ENCODE measurements at regions not wholly inside any gene's neighbourhood (a gene's known extent, or its start where the extent isn't known, plus 50 kb on each side); places are given as distances from the start of the nearest gene placed in this dataset.

DNA sequence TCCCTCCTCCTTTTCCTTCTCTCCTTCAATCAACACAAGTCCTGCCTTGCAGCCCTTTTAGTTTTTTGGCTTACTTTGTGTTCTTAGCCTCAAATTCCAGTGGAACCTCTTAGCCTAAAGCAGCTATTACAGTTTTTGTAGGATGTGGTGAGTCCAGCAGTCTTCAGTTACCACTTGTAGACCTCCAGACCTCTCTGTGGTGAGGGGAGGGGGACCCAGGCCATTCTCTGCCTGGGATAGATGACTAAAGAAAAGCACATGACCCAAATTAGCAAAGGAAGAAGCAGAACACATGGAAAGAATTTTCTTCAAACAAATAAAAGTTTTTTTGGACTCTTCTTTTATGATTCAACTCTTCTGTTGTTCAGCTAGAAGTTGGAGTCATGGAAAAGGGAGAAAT, 246.5 kb downstream of the HAO1 start:
- DNase-seq = no peak

DNA sequence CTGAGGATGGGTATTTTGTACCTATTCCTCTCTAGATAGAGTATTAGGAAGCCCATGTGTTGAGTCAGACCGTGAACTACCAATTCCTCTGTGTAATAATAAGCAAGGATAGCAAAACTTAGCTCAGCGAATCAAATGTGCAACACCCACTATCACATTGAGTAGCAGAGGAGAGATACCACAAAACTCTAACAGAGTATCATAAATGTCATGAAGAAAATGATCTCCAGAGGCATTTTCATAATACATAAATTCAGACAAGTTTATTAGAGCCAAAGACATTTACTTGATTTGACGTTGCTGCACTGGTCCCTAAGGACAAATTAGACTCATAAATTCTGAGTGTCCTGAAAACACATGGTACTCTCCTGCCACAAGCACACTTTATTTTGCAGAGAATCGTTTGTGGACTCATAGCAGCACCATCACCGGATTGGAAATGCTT, 245.2 kb downstream of the HAO1 start:
- no peak for DNase-seq

- no peak for DNase-seq
Measured at GRCh38 chr20:7695635-7696034, 244.6 kb downstream of the HAO1 start.

- DNase-seq = no peak
Measured at GRCh38 chr20:7696311-7696710, 243.9 kb downstream of the HAO1 start.

GRCh38 chr20:7702141-7702540, 238.1 kb downstream of the HAO1 start:
- DNase-seq = peak in 1 of 56 donors; percentile 2

DNA sequence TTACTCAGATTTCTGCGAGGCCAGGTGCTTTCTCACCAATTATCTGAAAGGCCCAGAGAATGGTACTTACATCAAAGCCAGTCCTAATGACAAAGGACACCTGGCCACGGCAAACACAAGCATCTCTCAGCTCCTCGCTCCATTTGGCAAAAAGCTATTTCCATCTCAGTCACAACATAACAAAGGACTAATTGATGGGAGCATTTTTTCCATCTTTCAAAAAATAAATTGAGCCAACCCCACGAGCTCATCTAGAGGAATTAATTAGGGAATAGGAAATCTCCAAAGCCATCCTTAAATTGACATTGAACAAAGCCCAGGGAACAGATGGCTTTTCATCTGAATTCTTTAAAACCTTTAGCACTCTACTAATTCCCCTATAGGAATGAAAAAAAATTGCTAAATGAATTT, 236.7 kb downstream of the HAO1 start:
- DNase-seq = peak in 1 of 56 donors; percentile 6

DNA sequence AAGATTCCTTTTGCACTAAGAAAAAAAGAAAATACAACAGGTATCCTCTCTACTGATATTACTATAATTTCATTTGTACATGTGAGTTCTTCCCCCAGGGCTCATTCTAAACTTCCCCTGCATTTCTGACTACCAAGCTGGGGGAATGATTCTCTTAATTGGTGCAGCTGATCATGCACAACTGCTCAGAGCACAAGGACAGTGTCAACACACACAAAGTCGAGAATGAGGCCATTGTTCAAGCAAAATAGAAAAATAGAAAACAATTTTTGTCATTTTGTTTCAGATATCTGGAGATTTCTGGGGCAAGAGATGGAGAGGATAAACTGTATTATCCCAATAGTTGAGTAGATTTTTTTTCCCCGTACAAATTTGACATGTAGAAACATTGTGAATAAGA, 236.3 kb downstream of the HAO1 start:
- peak in 7 of 56 donors; percentile 0 to 7 (median 2) for DNase-seq

- no peak for DNase-seq
Measured at GRCh38 chr20:7708112-7708511, 232.1 kb downstream of the HAO1 start.

DNA sequence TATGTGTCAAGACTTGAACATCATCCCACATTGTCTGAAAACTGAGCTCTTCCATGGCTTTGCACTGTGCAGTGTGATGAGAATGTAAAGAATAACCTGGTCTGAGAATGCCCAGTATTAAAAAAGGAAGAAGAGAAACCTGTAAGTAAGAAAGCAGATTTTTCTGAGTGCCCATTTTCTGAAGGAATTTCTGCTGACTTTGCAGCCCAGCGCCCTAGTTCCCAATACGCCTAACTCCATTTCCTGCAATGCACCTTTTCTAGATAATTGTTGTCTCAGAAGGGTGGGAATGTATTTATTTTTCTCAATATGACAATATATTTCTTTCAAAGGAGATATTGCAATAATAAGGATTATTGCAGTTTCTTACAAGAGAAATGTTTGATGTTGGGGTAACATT, 231.5 kb downstream of the HAO1 start:
- no peak for DNase-seq

DNA sequence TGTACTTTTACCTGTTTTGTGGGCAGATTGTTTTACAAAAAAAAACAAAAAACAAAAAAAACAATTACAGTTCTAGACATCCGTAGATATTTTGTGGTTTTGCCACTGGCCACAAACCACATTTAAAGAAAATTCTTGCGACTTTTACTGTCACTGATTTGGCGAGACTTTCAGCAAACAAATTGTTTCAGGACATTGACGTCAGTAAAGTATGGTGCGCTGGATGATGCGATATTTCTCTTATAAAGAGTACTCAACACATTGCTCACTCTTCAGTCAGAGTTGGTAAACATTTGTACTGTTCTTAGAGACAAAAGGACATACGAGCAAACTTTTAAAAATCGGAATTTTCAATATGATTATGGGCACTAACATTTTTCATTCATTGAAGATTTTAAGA, 229.8 kb downstream of the HAO1 start:
- DNase-seq = no peak

DNA sequence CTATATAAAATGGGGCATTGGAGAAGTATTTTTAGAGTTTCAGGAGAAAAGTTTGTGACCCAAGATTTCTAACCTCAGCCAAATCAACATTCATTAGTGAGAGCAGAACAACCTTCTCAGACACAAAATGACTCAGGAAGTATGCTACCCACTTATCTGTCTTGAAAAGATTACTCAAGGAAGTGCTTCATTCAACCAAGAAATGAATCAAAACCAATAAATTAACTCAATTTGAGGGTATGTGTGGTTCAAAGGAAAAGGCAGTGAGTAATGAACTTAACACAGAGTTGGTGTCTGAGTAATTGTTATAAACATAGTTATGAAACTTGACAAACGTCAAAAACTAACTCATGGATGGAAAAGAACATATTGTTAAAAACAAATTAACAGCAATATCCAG, 227.6 kb downstream of the HAO1 start:
- no peak for DNase-seq

GRCh38 chr20:7714549-7714948, 225.7 kb downstream of the HAO1 start:
- DNase-seq = no peak

GRCh38 chr20:7716286-7716972, 223.8 kb downstream of the HAO1 start:
- no peak for DNase-seq

DNA sequence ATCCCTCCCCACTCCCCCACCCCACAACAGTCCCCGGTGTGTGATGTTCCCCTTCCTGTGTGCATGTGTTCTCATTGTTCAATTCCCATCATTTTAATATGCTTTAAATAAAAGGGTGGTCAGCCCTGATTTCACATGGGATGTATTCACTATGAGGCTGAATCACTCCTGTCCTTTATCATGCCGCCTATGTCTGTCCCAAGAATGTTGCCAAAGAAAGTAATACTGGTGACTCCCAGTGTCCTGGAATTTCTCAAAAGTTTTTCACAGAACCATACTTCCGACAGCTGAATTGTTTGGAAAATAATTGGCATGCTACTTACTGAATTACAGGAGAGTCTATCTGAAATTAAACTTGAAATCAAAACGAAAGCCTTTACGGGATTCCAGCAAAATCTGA, 217.7 kb downstream of the HAO1 start:
- DNase-seq = no peak

DNA sequence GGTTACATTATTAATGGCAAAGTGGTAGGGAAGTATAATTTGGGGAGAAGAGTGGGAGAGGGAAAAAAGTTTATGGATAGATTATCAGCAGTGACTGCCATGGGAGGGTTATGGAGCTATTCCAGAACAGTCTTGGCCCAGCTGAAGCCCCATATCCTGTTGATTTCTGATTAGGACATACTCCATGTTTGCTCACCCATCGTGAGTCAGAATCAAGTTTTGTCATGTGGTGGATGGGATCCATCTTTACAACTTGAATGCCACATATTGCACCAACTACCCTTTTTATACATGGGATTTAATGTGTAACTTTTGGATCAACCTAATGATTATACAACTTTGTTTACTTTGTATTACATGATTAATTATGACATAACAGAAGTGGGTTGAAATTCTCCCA, 217.0 kb downstream of the HAO1 start:
- DNase-seq = no peak

DNA sequence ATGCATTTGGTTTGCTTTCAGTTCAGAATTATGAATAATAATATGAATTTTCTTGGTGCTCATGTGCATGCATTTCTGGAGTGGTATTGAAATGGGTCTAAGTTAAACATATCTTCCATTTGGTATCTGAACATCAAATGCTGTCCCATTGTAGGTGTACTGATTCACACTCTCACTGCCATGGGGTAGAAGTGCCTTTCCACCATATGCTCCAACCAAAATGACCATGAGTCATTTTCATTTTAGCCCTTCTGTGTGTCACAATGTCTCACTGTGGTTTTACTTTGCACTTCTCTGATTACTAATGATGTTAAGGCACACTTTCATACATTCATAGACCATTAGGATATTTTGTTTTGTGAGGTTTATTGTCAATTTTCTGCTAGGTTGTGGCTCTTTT, 211.9 kb downstream of the HAO1 start:
- no peak for DNase-seq

- no peak for DNase-seq
Measured at GRCh38 chr20:7734216-7734615, 206.0 kb downstream of the HAO1 start.

DNA sequence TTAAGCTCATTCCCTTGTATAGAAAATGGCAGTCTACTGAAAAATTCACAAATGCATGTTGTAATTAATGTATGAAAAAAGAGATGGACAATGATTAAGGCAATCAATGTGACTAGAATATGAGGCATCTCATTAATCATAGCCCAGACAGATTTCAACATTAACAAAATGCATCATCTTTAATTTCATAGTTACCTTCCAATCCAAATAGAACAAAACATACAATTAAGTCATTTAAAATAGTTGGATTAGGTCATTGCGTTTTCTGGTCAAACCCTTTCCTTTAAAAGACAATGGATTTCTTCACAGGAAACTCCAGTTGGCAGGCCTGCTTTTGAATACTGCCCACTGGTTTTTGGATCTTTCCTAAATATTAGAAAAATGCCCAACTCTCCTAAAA, 203.9 kb downstream of the HAO1 start:
- DNase-seq = no peak

- no peak for DNase-seq
Measured at GRCh38 chr20:7741866-7742265, 198.4 kb downstream of the HAO1 start.

- DNase-seq = no peak
Measured at GRCh38 chr20:7742479-7742878, 197.8 kb downstream of the HAO1 start.

DNA sequence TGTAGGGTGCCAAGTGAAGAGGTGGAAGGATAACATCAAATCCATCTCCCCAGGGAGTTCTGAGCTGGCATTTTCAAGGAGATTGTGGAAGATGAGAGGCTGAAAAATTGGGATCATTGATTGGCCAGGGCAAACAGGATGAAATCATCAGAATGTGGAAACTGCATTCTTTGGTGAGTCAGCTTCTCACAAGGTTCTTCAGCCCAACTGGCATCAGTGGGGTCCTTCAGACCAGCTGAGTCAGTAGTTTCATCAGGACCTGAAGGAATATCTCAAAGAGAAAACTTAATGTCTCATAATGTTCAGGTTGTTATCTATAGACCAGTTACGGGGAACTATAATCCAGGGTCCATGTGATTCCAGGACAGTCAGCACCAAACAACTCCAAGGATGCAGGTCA, 195.8 kb downstream of the HAO1 start:
- no peak for DNase-seq

- DNase-seq = no peak
Measured at GRCh38 chr20:7748624-7749023, 191.6 kb downstream of the HAO1 start.

DNA sequence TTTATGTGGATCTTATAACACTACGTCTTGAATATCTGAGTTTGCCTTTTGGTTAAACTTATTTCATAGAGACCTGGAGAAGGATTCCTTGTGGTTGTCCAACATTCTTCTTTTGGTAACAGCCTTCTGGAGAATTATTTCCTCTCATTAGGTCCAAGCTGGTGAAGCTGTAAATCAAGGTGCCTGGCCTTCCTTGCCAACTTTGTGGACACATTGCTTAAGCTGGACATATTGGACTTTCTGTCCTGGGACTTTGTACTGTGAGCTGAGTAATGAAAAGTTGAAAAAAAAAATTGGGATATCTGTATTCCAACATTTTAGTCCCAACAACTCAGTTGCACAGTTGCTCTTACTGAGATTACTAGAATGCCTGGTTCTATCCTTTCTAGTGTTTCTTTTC, 186.2 kb downstream of the HAO1 start:
- no peak for DNase-seq

GRCh38 chr20:7758406-7758805, 181.9 kb downstream of the HAO1 start:
- DNase-seq = no peak

Data from nucleus accumbens (tissue), 56 donors.